Endothelial cell of umbilical vein (primary cell): ENCODE measurements at regions not wholly inside any gene's neighbourhood (a gene's known extent, or its start where the extent isn't known, plus 50 kb on each side); places are given as distances from the start of the nearest gene placed in this dataset.

Source experiments
- BruUV-seq: library from RNA; stranded (reverse); fragments of 400-500 nt; replicated peaks from 2 replicates; lab custom pipeline; 2021; lab: Mats Ljungman, UMichigan
- CTCF ChIA-PET: fragments of 300-600, 350-600 bp; sonication (Branson Sonifier 250); formaldehyde crosslinking; loops from one replicate; lab custom pipeline; 2021; ENCODE audit warnings: antibody characterized with exemption, inconsistent platforms; lab: Charles Lee
- POLR2A ChIA-PET: fragments of 300-600, 350-600 bp; sonication (Branson Sonifier 250); formaldehyde crosslinking; loops from one replicate; lab custom pipeline; 2021; ENCODE audit warnings: antibody characterized with exemption, inconsistent platforms; lab: Charles Lee
- DNase-seq: peaks from one replicate; pipeline ENCODE4 v3.0.0-alpha.2; 2011; ENCODE audit warnings: low read depth, low spot score
- FAIRE-seq: peaks from 2 replicates; lab custom pipeline; 2011; peaks lifted over from hg19 to GRCh38; lab: Jason Lieb, UNC
- H2AFZ ChIP-seq: 2 replicates; pipeline ENCODE4 v1.6.0; 2012; ENCODE audit warnings: low read depth, low read length, control low read depth, inconsistent platforms
- H3K27ac ChIP-seq: 2 replicates; pipeline ENCODE4 v1.5.1; 2011; ENCODE audit warnings: low read depth, mild to moderate bottlenecking, control low read depth, low read length, moderate library complexity; ENCODE audit not compliant: insufficient read depth
- H3K27me3 ChIP-seq, 2 experiments: 2 replicates each; pipeline versions ENCODE4 v1.6.0 to v1.6.1; 2011; ENCODE audit warnings: low read length in 2 of 2, mixed read lengths in 1 of 2; ENCODE audit not compliant: control insufficient read depth in 2 of 2, insufficient read depth in 2 of 2
- H3K36me3 ChIP-seq, 2 experiments: 2 replicates in 1 of 2; 3 replicates in 1 of 2; pipeline ENCODE4 v1.5.1; 2011; ENCODE audit warnings: low read length in 2 of 2, mild to moderate bottlenecking in 1 of 2, moderate library complexity in 1 of 2; ENCODE audit not compliant: control insufficient read depth in 2 of 2, insufficient read depth in 2 of 2; ENCODE audit errors: extremely low read depth in 1 of 2
- H3K4me1 ChIP-seq: 3 replicates; pipeline ENCODE4 v1.5.1; 2011; ENCODE audit warnings: mild to moderate bottlenecking, low read length; ENCODE audit not compliant: control insufficient read depth, insufficient read depth; ENCODE audit errors: extremely low read depth
- H3K4me2 ChIP-seq: 2 replicates; pipeline ENCODE4 v1.6.1; 2011; ENCODE audit warnings: low read length, control low read depth, mixed read lengths; ENCODE audit not compliant: insufficient read depth
- H3K4me3 ChIP-seq, 3 experiments: fragments of 200-600 bp in 1 of 3; sonication (generic), shearing (Covaris generic) in 1 of 3; replicated peaks in 1 of 3; 2 replicates each; pipeline ENCODE4 v1.5.1; 2011 to 2016; ENCODE audit warnings: control low read depth in 3 of 3, low read length in 3 of 3, mild to moderate bottlenecking in 2 of 3, inconsistent platforms in 1 of 3, low read depth in 1 of 3, moderate library complexity in 1 of 3; ENCODE audit not compliant: insufficient read depth in 1 of 3
- H3K79me2 ChIP-seq: 2 replicates; pipeline ENCODE4 v1.6.0; 2012; ENCODE audit warnings: low read length, inconsistent platforms; ENCODE audit not compliant: control insufficient read depth, insufficient read depth
- H3K9ac ChIP-seq: replicated peaks from 2 replicates; pipeline ENCODE3; 2011; ENCODE audit warnings: low read length, control low read depth; ENCODE audit not compliant: insufficient read depth; ENCODE audit errors: extremely low read depth
- H3K9me1 ChIP-seq: replicated peaks from 3 replicates; pipeline ENCODE4 v1.6.0; 2011; ENCODE audit warnings: mild to moderate bottlenecking, low read length; ENCODE audit not compliant: control insufficient read depth, insufficient read depth; ENCODE audit errors: extremely low read depth
- H3K9me3 ChIP-seq: replicated peaks from 2 replicates; pipeline ENCODE4 v1.5.1; 2012; ENCODE audit warnings: low read length, inconsistent platforms; ENCODE audit not compliant: control insufficient read depth, insufficient read depth
- H4K20me1 ChIP-seq: replicated peaks from 2 replicates; pipeline ENCODE3; 2011; ENCODE audit warnings: mild to moderate bottlenecking, low read length; ENCODE audit not compliant: control insufficient read depth, insufficient read depth; ENCODE audit errors: extremely low read depth
- CTCF ChIP-seq, 2 donors: IDR thresholded peaks; 1 replicate in 1 of 2; 2 replicates in 1 of 2; pipeline ENCODE4 v1.5.1; 2011; ENCODE audit warnings: low read length in 2 of 2, mild to moderate bottlenecking in 2 of 2, moderate library complexity in 2 of 2, control low read depth in 1 of 2, inconsistent platforms in 1 of 2, low read depth in 1 of 2; ENCODE audit not compliant: insufficient read depth in 1 of 2; ENCODE audit errors: extremely low read depth in 1 of 2
- EZH2 ChIP-seq: IDR thresholded peaks from 2 replicates; pipeline ENCODE4 v1.6.1; 2012; ENCODE audit warnings: borderline replicate concordance, low read depth, mild to moderate bottlenecking, moderate library complexity, low read length, inconsistent platforms; ENCODE audit not compliant: severe bottlenecking
- FOS ChIP-seq: IDR thresholded peaks from 2 replicates; pipeline ENCODE4 v1.6.1; 2011; ENCODE audit warnings: mild to moderate bottlenecking, low read length, moderate library complexity, borderline replicate concordance; ENCODE audit not compliant: insufficient read depth
- GATA2 ChIP-seq: IDR thresholded peaks from 2 replicates; pipeline ENCODE4 v1.7.0; 2011; ENCODE audit warnings: low read depth, mild to moderate bottlenecking, moderate library complexity, mixed read lengths, low read length; ENCODE audit not compliant: insufficient read length, insufficient read depth
- JUN ChIP-seq: IDR thresholded peaks from 2 replicates; pipeline ENCODE4 v1.6.1; 2011; ENCODE audit warnings: borderline replicate concordance, low read depth; ENCODE audit not compliant: insufficient read length, insufficient read depth
- MAX ChIP-seq: IDR thresholded peaks from 2 replicates; pipeline ENCODE4 v1.6.1; 2011; ENCODE audit not compliant: insufficient read depth, insufficient read length
- MYC ChIP-seq: IDR thresholded peaks from one replicate; pipeline ENCODE4 v1.6.1; 2011; ENCODE audit warnings: mild to moderate bottlenecking, low read depth, low read length
- POLR2A ChIP-seq: IDR thresholded peaks from 2 replicates; pipeline ENCODE4 v1.6.1; 2012; ENCODE audit warnings: low read depth, mild to moderate bottlenecking, control low read depth, low read length
- POLR2AphosphoS5 ChIP-seq: IDR thresholded peaks from 2 replicates; pipeline ENCODE4 v1.6.1; 2012; ENCODE audit warnings: low read depth, mild to moderate bottlenecking, control low read depth, low read length, moderate library complexity; ENCODE audit not compliant: insufficient read depth
- dilution Hi-C: fragments of 300-500 bp; cut with MboI; formaldehyde crosslinking; loops from one replicate; pipeline ENCODE4 v1.15.0; 2019; ENCODE audit warnings: low sequenced_read_pairs; ENCODE audit not compliant: extremely low pct_ligation_motif_present
- intact Hi-C: fragments of 100-400 bp; cut with micrococcal nuclease; formaldehyde crosslinking; loops from one replicate; pipeline ENCODE4 v1.10.0; 2022

GRCh38 chr17:77485089-77485833 lies 344.5 kb downstream of the SEC14L1 start:
- no peaks in the 10 kb centered on the region for H3K4me1 ChIP-seq
- no peaks in the 10 kb centered on the region for H4K20me1 ChIP-seq
- ChIA-PET POLR2A (no interaction called here), CTCF (no interaction called here)
- TF ChIP-seq EZH2 (no peak), POLR2A (no peak), FOS (no peak), JUN (no peak), POLR2AphosphoS5 (no peak), MYC (no peak), MAX (no peak), GATA2 (no peak), CTCF (IDR thresholded peaks at IDR 0.05; ENCODE audit: extremely low read depth in 1 of 2, insufficient read depth in 1 of 2, low read depth in 1 of 2, low read length in 2 of 2) (no peak)
- H3K9me3 ChIP-seq = no peaks in the 10 kb centered on the region
- no peaks in the 10 kb centered on the region for H3K9me1 ChIP-seq
- no TSS peak for BruUV-seq
- intact Hi-C loops (no loop called here), dilution Hi-C loops (no loop called here)
- DNase-seq (no peak), FAIRE-seq (no peak)
- H3K79me2 ChIP-seq = peaks cover 7% of the 10 kb centered on the region
- H2AFZ ChIP-seq = no peak overlapping the region
- peaks cover 1 to 16% of the 10 kb centered on the region in 2 experiments for H3K36me3 ChIP-seq
- no peak overlapping the region for H3K4me2 ChIP-seq
- H3K27ac ChIP-seq = no peak overlapping the region
- H3K27me3 ChIP-seq = no peaks in the 10 kb centered on the region
- H3K9ac ChIP-seq = no peak overlapping the region
- H3K4me3 ChIP-seq = no peak overlapping the region
